Naive thymus-derived CD8-positive, alpha-beta T cell (primary cell): ENCODE measurements at regions not wholly inside any gene's neighbourhood (a gene's known extent, or its start where the extent isn't known, plus 50 kb on each side); places are given as distances from the start of the nearest gene placed in this dataset.

Experiments
- ATAC-seq, 2 donors: fragments of 150-1000 bp; cut with Tn5 transposase in 1 of 2; sonication (Bioruptor Pico), chemical (Tn5 transposase) in 1 of 2; 1 replicate in 1 of 2; 2 replicates in 1 of 2; pipeline ENCODE4 v1.10.0; 2021; ENCODE audit warnings: mild to moderate bottlenecking in 2 of 2, moderate library complexity in 2 of 2
- POLR2A ChIA-PET: fragments of 350-600 bp; sonication (Branson Sonifier 250); formaldehyde crosslinking; loops from one replicate; lab custom pipeline; 2021; ENCODE audit warnings: antibody characterized with exemption; lab: Charles Lee
- DNase-seq, 10 donors: peaks; one replicate each; pipeline versions ENCODE4 v3.0.0 to v3.0.0-alpha.2; 2020 to 2022
- H3K27ac Mint-ChIP-seq, 10 donors: one replicate each; pipeline ENCODE4 v1.8.0; 2020 to 2022; ENCODE audit warnings: mild to moderate bottlenecking in 10 of 10, mixed read lengths in 10 of 10, moderate library complexity in 4 of 10, inconsistent platforms in 1 of 10
- H3K27me3 Mint-ChIP-seq, 5 donors: one replicate each; pipeline ENCODE4 v1.8.0; 2021 to 2022; ENCODE audit warnings: mixed read lengths in 5 of 5
- H3K36me3 Mint-ChIP-seq, 3 donors: one replicate each; pipeline ENCODE4 v1.8.0; 2020 to 2022; ENCODE audit warnings: mixed read lengths in 3 of 3, mild to moderate bottlenecking in 2 of 3, inconsistent platforms in 1 of 3
- H3K4me1 Mint-ChIP-seq, 4 donors: one replicate each; pipeline ENCODE4 v1.8.0; 2021 to 2022; ENCODE audit warnings: mixed read lengths in 4 of 4
- H3K4me3 Mint-ChIP-seq, 10 donors: one replicate each; pipeline ENCODE4 v1.8.0; 2020 to 2022; ENCODE audit warnings: mild to moderate bottlenecking in 10 of 10, mixed read lengths in 10 of 10, moderate library complexity in 6 of 10, inconsistent platforms in 1 of 10
- H3K9me3 Mint-ChIP-seq, 9 donors: one replicate each; pipeline ENCODE4 v1.8.0; 2020 to 2022; ENCODE audit warnings: mixed read lengths in 9 of 9, mild to moderate bottlenecking in 3 of 9, inconsistent platforms in 1 of 9, moderate library complexity in 1 of 9

- Mint-ChIP-seq H3K9me3 (no peaks in the 10 kb centered on the region), H3K4me1 (no peaks in the 10 kb centered on the region), H3K4me3 (no peak overlapping the region), H3K36me3 (no peaks in the 10 kb centered on the region), H3K27ac (no peak overlapping the region), H3K27me3 (peaks cover 0 to 18% (median 7%) of the 10 kb centered on the region in 5 donors)
- POLR2A ChIA-PET = no interaction called here
- ATAC-seq (no peak), DNase-seq (no peak)
Measured at GRCh38 chr12:131380220-131380964, 330.5 kb upstream of the SFSWAP start.

- H3K9me3 Mint-ChIP-seq = no peaks in the 10 kb centered on the region
- ATAC-seq (no peak), DNase-seq (no peak)
- H3K36me3 Mint-ChIP-seq = no peaks in the 10 kb centered on the region
- POLR2A ChIA-PET = no interaction called here
- H3K27ac Mint-ChIP-seq = no peak overlapping the region
- no peak overlapping the region for H3K4me3 Mint-ChIP-seq
- H3K27me3 Mint-ChIP-seq = peaks cover 0 to 18% (median 7%) of the 10 kb centered on the region in 5 donors
- H3K4me1 Mint-ChIP-seq = no peaks in the 10 kb centered on the region
Measured at GRCh38 chr12:131380965-131381705, 329.8 kb upstream of the SFSWAP start.

- DNase-seq = no peak
- Mint-ChIP-seq H3K27me3 (peaks cover 0 to 18% (median 7%) of the 10 kb centered on the region in 5 donors), H3K4me3 (no peak overlapping the region), H3K27ac (no peak overlapping the region), H3K4me1 (peaks cover 0 to 2% (median 0%) of the 10 kb centered on the region in 4 donors), H3K9me3 (no peaks in the 10 kb centered on the region), H3K36me3 (no peaks in the 10 kb centered on the region)
- no peak for ATAC-seq
- POLR2A ChIA-PET = no interaction called here
Measured at GRCh38 chr12:131381716-131382430, 329.0 kb upstream of the SFSWAP start.

- Mint-ChIP-seq H3K27me3 (peaks cover 0 to 18% (median 7%) of the 10 kb centered on the region in 5 donors), H3K36me3 (no peaks in the 10 kb centered on the region), H3K4me3 (peak overlapping the region in 1 of 10 donors; percentile 41), H3K27ac (no peak overlapping the region), H3K4me1 (peaks cover 0 to 7% (median 3%) of the 10 kb centered on the region in 4 donors), H3K9me3 (no peaks in the 10 kb centered on the region)
- POLR2A ChIA-PET = no interaction called here
- no peak for ATAC-seq
- no peak for DNase-seq
Measured at GRCh38 chr12:131383291-131383690, 327.6 kb upstream of the SFSWAP start.

GRCh38 chr12:131383741-131384543 is 326.9 kb upstream of the SFSWAP start:
- ATAC-seq = no peak

GRCh38 chr12:131384544-131384855 is 326.4 kb upstream of the SFSWAP start:
- H3K4me1 Mint-ChIP-seq = peaks cover 0 to 7% (median 3%) of the 10 kb centered on the region in 4 donors
- POLR2A ChIA-PET = no interaction called here
- H3K36me3 Mint-ChIP-seq = no peaks in the 10 kb centered on the region

More at GRCh38 chr12:131383741-131384543, 326.9 kb upstream of the SFSWAP start:
- Mint-ChIP-seq H3K27ac (no peak overlapping the region), H3K4me1 (peaks cover 0 to 7% (median 3%) of the 10 kb centered on the region in 4 donors), H3K27me3 (peaks cover 0 to 18% (median 7%) of the 10 kb centered on the region in 5 donors), H3K9me3 (no peaks in the 10 kb centered on the region), H3K4me3 (no peak overlapping the region), H3K36me3 (no peaks in the 10 kb centered on the region)
- DNase-seq = no peak
- POLR2A ChIA-PET = no interaction called here

GRCh38 chr12:131385313-131386166 is 325.4 kb upstream of the SFSWAP start:
- no peak overlapping the region for H3K4me3 Mint-ChIP-seq
- DNase-seq = no peak
- no peaks in the 10 kb centered on the region for H3K9me3 Mint-ChIP-seq
- no peaks in the 10 kb centered on the region for H3K36me3 Mint-ChIP-seq
- no peak overlapping the region for H3K27ac Mint-ChIP-seq
- peaks cover 3 to 25% (median 13%) of the 10 kb centered on the region in 5 donors for H3K27me3 Mint-ChIP-seq
- ATAC-seq = no peak
- POLR2A ChIA-PET = no interaction called here
- H3K4me1 Mint-ChIP-seq = peaks cover 0 to 7% (median 3%) of the 10 kb centered on the region in 4 donors

More at GRCh38 chr12:131384544-131384855, 326.4 kb upstream of the SFSWAP start:
- Mint-ChIP-seq H3K9me3 (no peaks in the 10 kb centered on the region), H3K27me3 (peaks cover 0 to 21% (median 10%) of the 10 kb centered on the region in 5 donors), H3K4me3 (no peak overlapping the region), H3K27ac (no peak overlapping the region)
- ATAC-seq (no peak), DNase-seq (no peak)

- DNase-seq = no peak
- H3K9me3 Mint-ChIP-seq = no peaks in the 10 kb centered on the region
- no peaks in the 10 kb centered on the region for H3K36me3 Mint-ChIP-seq
- no peak overlapping the region for H3K4me3 Mint-ChIP-seq
- H3K27me3 Mint-ChIP-seq = peaks cover 3 to 26% (median 18%) of the 10 kb centered on the region in 5 donors
- H3K27ac Mint-ChIP-seq = no peak overlapping the region
- peaks cover 0 to 7% (median 3%) of the 10 kb centered on the region in 4 donors for H3K4me1 Mint-ChIP-seq
- no peak for ATAC-seq
- POLR2A ChIA-PET = no interaction called here
Measured at GRCh38 chr12:131386167-131386521, 324.7 kb upstream of the SFSWAP start.

GRCh38 chr12:131386781-131387180 is 324.1 kb upstream of the SFSWAP start:
- H3K36me3 Mint-ChIP-seq = no peaks in the 10 kb centered on the region
- peaks cover 0 to 7% (median 3%) of the 10 kb centered on the region in 4 donors for H3K4me1 Mint-ChIP-seq
- DNase-seq (no peak), ATAC-seq (no peak)
- peaks cover 0 to 2% (median 0%) of the 10 kb centered on the region in 9 donors for H3K9me3 Mint-ChIP-seq
- peaks cover 3 to 26% (median 20%) of the 10 kb centered on the region in 5 donors for H3K27me3 Mint-ChIP-seq
- H3K4me3 Mint-ChIP-seq = no peak overlapping the region
- H3K27ac Mint-ChIP-seq = no peak overlapping the region
- POLR2A ChIA-PET = no interaction called here

- no peak overlapping the region for H3K27ac Mint-ChIP-seq
- H3K27me3 Mint-ChIP-seq = peaks cover 3 to 26% (median 19%) of the 10 kb centered on the region in 5 donors
- peaks cover 0 to 7% (median 3%) of the 10 kb centered on the region in 4 donors for H3K4me1 Mint-ChIP-seq
- peaks cover 0 to 2% (median 0%) of the 10 kb centered on the region in 9 donors for H3K9me3 Mint-ChIP-seq
- H3K4me3 Mint-ChIP-seq = peak overlapping the region in 2 of 10 donors; percentile 11 to 40
- POLR2A ChIA-PET = no interaction called here
- DNase-seq (peak in 5 of 10 donors; percentile 7 to 30 (median 18)), ATAC-seq (no peak)
- no peaks in the 10 kb centered on the region for H3K36me3 Mint-ChIP-seq
Measured at GRCh38 chr12:131387281-131388163, 323.4 kb upstream of the SFSWAP start.
